ENCODE measurements at regions not wholly inside any gene's neighbourhood (a gene's known extent, or its start where the extent isn't known, plus 50 kb on each side); places are given as distances from the start of the nearest gene placed in this dataset.

DNA sequence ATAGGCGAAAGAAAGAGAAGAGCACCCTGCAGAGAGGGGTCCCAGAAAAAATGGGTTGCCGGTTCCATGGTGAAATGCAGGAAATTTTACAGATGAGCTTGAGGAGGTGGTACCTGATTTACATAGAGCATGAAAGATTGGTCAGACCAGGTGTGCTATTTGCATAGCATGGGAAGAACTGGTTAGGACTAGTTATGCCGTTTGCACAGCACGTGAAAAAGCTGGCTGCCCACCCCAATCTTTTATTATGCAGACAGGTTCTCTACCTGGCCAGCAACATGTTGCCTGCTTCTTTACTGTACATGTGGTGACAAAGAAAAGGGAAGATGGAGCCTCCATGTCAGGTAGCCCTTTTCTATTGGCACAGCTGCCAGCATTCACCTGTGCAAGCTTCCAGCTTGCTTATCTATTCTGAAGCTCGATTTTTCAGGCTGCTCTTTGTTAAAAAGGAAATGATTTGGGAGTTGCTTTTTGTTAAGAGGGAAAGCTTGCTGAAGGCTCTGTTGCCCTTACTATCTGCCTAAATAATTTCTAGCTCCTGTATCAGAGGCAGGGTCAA, 62.9 kb upstream of the ELK3 start:
- no peak overlapping the region for H3K27ac ChIP-seq
- no peaks in the 10 kb centered on the region for H3K27me3 ChIP-seq
- H3K4me1 ChIP-seq = peaks cover 0 to 10% of the 10 kb centered on the region in 2 donors
- intact Hi-C loops (cut with DNase I) = no loop called here
- DNase-seq (no peak), ATAC-seq (no peak)
- no peaks in the 10 kb centered on the region for H3K9me3 ChIP-seq
- H3K4me3 ChIP-seq = no peak overlapping the region
- TF ChIP-seq, protein P1, sequence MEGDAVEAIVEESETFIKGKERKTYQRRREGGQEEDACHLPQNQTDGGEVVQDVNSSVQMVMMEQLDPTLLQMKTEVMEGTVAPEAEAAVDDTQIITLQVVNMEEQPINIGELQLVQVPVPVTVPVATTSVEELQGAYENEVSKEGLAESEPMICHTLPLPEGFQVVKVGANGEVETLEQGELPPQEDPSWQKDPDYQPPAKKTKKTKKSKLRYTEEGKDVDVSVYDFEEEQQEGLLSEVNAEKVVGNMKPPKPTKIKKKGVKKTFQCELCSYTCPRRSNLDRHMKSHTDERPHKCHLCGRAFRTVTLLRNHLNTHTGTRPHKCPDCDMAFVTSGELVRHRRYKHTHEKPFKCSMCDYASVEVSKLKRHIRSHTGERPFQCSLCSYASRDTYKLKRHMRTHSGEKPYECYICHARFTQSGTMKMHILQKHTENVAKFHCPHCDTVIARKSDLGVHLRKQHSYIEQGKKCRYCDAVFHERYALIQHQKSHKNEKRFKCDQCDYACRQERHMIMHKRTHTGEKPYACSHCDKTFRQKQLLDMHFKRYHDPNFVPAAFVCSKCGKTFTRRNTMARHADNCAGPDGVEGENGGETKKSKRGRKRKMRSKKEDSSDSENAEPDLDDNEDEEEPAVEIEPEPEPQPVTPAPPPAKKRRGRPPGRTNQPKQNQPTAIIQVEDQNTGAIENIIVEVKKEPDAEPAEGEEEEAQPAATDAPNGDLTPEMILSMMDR (IDR thresholded peaks at IDR 0.05) = no peak
- H3K36me3 ChIP-seq = no peaks in the 10 kb centered on the region

DNA sequence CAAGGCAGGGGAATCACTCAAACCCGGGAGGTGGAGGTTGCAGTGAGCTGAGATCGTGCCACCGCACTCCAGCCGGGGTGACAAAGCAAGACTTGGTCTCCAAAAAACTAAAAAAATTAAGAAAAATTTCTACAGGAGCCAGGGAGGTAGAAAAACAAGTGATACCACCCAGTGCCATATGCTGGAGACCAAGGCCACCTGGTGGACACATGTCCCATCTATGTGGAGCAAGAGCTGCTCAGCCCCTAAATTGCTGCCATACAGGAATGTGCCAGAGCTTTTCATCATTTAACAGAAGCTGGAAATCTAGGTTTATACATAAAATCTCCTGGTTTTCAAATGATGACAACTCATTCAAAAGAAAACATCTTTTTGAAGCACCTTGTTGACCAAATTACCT, 61.4 kb upstream of the ELK3 start:
- no peak overlapping the region for H3K4me3 ChIP-seq
- no peaks in the 10 kb centered on the region for H3K27me3 ChIP-seq
- peaks cover 0 to 15% of the 10 kb centered on the region in 2 donors for H3K4me1 ChIP-seq
- H3K27ac ChIP-seq = no peak overlapping the region
- no peaks in the 10 kb centered on the region for H3K36me3 ChIP-seq
- ATAC-seq (peak; percentile 45), DNase-seq (peak in 1 of 4 donors; percentile 30)
- no peaks in the 10 kb centered on the region for H3K9me3 ChIP-seq
- TF ChIP-seq, protein P1 (IDR thresholded peaks at IDR 0.05) = peak in 1 of 2 donors; percentile 23
- intact Hi-C loops (cut with DNase I) = no loop called here

DNA sequence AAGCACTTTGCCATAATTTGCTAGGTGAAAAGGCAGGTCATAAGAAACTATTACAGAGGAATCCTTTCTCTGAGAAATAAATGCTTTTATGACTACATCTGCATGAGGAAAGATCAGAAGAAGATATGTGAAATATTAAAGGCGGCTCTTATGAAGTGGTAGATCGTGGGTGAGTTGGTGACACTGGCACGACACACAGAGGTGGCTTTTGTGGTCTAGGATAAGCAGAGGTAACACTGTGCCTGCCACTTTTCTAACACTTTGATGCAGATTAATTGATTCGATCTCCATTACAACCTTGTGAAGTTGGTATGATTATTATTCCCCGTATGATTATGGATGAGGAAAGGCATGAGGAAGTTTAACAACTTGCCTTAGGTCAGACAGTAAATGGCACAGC, 60.0 kb upstream of the ELK3 start:
- Histone ChIP-seq H3K27ac (no peak overlapping the region), H3K9me3 (no peaks in the 10 kb centered on the region), H3K36me3 (no peaks in the 10 kb centered on the region), H3K4me1 (peaks cover 0 to 15% of the 10 kb centered on the region in 2 donors), H3K4me3 (no peak overlapping the region), H3K27me3 (no peaks in the 10 kb centered on the region)
- DNase-seq = no peak
- ATAC-seq = no peak
- TF ChIP-seq, protein P1 (IDR thresholded peaks at IDR 0.05) = no peak
- intact Hi-C loops (cut with DNase I) = no loop called here

DNA sequence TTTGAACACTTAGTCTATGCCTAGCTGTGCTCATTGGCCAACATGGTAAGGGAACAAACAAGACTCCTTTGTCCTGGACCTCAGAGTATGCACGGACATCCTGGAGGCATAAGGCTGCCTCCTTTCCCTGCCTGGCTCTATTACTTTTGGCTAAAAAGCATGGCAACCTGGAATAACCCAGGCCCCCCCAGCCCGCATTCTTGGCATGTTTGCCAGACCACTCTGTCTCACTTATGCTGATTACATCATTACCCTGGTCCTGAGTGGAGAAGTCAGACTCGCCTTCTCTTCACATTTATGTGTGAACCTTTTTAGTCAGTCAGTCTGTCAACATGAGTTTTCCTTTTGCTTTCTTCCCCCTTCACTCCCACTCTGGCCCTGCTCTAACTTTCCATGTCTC, 58.0 kb upstream of the ELK3 start:
- H3K27ac ChIP-seq = no peak overlapping the region
- ATAC-seq = peak; percentile 71
- peak in 1 of 4 donors; percentile 25 for DNase-seq
- H3K9me3 ChIP-seq = no peaks in the 10 kb centered on the region
- H3K4me1 ChIP-seq = peaks cover 0 to 15% of the 10 kb centered on the region in 2 donors
- H3K36me3 ChIP-seq = no peaks in the 10 kb centered on the region
- TF ChIP-seq, protein P1 (IDR thresholded peaks at IDR 0.05) = no peak
- no peak overlapping the region for H3K4me3 ChIP-seq
- intact Hi-C loops (cut with DNase I) = no loop called here
- no peaks in the 10 kb centered on the region for H3K27me3 ChIP-seq

DNA sequence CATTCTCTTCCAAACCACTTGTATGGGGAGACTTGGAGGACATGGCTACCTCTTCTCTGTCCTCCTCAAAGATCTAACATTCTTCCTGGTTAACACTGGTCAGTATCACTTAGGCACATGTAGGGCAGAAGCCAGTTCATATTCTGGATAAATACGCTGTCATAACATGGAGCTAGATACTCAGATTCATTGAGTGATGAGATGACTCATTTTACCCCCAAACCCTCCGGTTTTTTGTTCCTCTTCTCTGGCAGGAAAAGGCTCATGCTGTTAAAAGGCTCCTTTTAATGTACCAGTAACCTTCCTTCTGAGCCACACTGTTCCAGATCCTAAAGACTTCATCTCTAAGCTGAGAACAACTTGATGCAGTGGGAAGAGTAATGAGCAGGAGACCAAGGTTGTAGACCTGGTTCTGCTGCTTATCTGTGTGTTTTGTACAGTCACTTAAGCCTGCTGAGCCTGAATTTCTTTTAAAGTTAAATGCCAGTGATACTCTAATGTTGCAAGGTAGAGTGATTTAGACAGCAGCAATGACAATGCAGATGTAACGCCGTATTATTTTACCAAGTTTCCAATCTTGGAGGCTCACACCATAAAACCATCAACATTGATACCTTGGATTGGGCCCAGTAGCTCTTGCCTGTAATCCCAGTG, 57.3 kb upstream of the ELK3 start:
- H3K36me3 ChIP-seq = no peaks in the 10 kb centered on the region
- ATAC-seq (peak; percentile 30), DNase-seq (no peak)
- no peaks in the 10 kb centered on the region for H3K27me3 ChIP-seq
- H3K4me1 ChIP-seq = peaks cover 0 to 15% of the 10 kb centered on the region in 2 donors
- TF ChIP-seq, protein P1 (IDR thresholded peaks at IDR 0.05) = no peak
- H3K9me3 ChIP-seq = no peaks in the 10 kb centered on the region
- no peak overlapping the region for H3K4me3 ChIP-seq
- no peak overlapping the region for H3K27ac ChIP-seq
- intact Hi-C loops (cut with DNase I) = no loop called here
